ENCODE measurements at regions not wholly inside any gene's neighbourhood (a gene's known extent, or its start where the extent isn't known, plus 50 kb on each side); places are given as distances from the start of the nearest gene placed in this dataset.

GRCh38 chr11:127117231-127117739, 116.7 kb upstream of the KIRREL3 start:
- WGBS, 2 experiments (ENCODE audit: insufficient coverage in 1 of 2, insufficient read length in 1 of 2): 89 to 93% methylated on average over 3 to 4 of the region's 4 CpGs
- no peaks in the 10 kb centered on the region for H3K36me3 Mint-ChIP-seq (ENCODE audit: low read depth)
- TF ChIP-seq CTCF (conservative IDR thresholded peaks at IDR 0.05): no peak

DNA sequence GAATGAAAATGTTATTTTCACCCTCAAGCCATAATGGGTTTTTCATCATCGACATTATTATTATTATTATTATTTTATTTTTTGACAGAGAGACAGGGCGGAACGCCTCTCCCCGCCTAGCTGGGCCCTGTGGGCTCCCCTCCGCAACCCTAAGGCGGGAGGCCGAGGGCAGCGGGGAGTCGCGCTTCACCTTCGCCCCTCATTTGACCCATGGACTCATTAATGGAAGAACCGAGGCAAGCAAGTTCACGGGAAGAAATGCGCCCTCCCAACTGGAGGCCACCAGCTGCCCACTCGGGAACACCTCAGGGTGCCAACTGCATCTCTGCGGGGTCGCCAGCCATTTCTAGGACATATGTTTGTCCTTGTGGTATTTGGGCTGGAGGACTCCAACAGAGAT, 115.3 kb upstream of the KIRREL3 start:
- WGBS, 2 experiments (ENCODE audit: insufficient coverage in 1 of 2, insufficient read length in 1 of 2): 91 to 96% methylated on average over 14 to 16 of the region's 17 CpGs
- H3K4me1 Mint-ChIP-seq: peaks cover 22% of the 10 kb centered on the region
- H3K27me3 Mint-ChIP-seq (ENCODE audit: insufficient read depth): no peaks in the 10 kb centered on the region
- no peak for DNase-seq
- H3K36me3 ChIP-seq (ENCODE audit: control insufficient read depth, insufficient read depth, low read length): no peaks in the 10 kb centered on the region
- no peaks in the 10 kb centered on the region for H3K9me3 ChIP-seq (ENCODE audit: control insufficient read depth, low read length)
- H3K27me3 ChIP-seq (ENCODE audit: control insufficient read depth, insufficient read depth, low read length, poor library complexity, severe bottlenecking): no peaks in the 10 kb centered on the region
- no peak overlapping the region for H3K27ac Mint-ChIP-seq
- no peak overlapping the region for H3K27ac ChIP-seq (ENCODE audit: low read depth, low read length)
- H3K4me1 ChIP-seq (ENCODE audit: control insufficient read depth, insufficient read depth, low read length): peaks cover 15% of the 10 kb centered on the region
- H3K4me3 ChIP-seq (ENCODE audit: low read length): no peak overlapping the region
- no peak for TF ChIP-seq CTCF (conservative IDR thresholded peaks at IDR 0.05)
- H3K9ac ChIP-seq (ENCODE audit: extremely low read depth, low read length, poor library complexity, severe bottlenecking): no peak overlapping the region
- no peak overlapping the region for H3K4me3 Mint-ChIP-seq
- no peaks in the 10 kb centered on the region for H3K36me3 Mint-ChIP-seq (ENCODE audit: low read depth)
- no peaks in the 10 kb centered on the region for H3K9me3 Mint-ChIP-seq

More at GRCh38 chr11:127117231-127117739, 116.7 kb upstream of the KIRREL3 start:
- Mint-ChIP-seq H3K4me3 (no peak overlapping the region), H3K27me3 (ENCODE audit: insufficient read depth) (no peaks in the 10 kb centered on the region), H3K4me1 (peaks cover 15% of the 10 kb centered on the region), H3K9me3 (no peaks in the 10 kb centered on the region), H3K27ac (no peak overlapping the region)
- Histone ChIP-seq H3K27ac (ENCODE audit: low read depth, low read length) (no peak overlapping the region), H3K4me3 (ENCODE audit: low read length) (no peak overlapping the region), H3K27me3 (ENCODE audit: control insufficient read depth, insufficient read depth, low read length, poor library complexity, severe bottlenecking) (no peaks in the 10 kb centered on the region), H3K9ac (ENCODE audit: extremely low read depth, low read length, poor library complexity, severe bottlenecking) (no peak overlapping the region), H3K36me3 (ENCODE audit: control insufficient read depth, insufficient read depth, low read length) (no peaks in the 10 kb centered on the region), H3K9me3 (ENCODE audit: control insufficient read depth, low read length) (no peaks in the 10 kb centered on the region), H3K4me1 (ENCODE audit: control insufficient read depth, insufficient read depth, low read length) (peaks cover 10% of the 10 kb centered on the region)
- no peak for DNase-seq

DNA sequence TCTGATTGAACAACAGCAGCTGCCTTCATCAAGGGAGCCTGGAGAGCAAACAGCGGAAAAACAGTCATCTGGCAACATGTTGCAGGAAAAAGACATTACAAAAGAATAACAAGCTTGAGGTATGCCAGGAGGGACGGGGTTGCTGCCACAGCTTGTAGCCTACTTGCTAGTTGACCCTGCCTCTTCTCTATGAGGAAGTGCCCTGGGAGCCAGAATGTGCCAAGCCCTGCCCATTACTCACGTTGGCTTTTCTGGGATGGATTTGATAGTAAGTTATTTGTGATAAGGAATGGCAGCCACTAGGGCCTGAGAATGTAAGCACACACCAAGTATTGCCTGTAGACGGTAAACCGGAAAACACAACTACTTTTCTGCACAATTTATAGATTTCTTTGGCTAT, 113.5 kb upstream of the KIRREL3 start:
- Histone ChIP-seq H3K4me1 (ENCODE audit: control insufficient read depth, insufficient read depth, low read length) (peaks cover 26% of the 10 kb centered on the region), H3K27me3 (ENCODE audit: control insufficient read depth, insufficient read depth, low read length, poor library complexity, severe bottlenecking) (no peaks in the 10 kb centered on the region), H3K9ac (ENCODE audit: extremely low read depth, low read length, poor library complexity, severe bottlenecking) (no peak overlapping the region), H3K9me3 (ENCODE audit: control insufficient read depth, low read length) (no peaks in the 10 kb centered on the region), H3K36me3 (ENCODE audit: control insufficient read depth, insufficient read depth, low read length) (no peaks in the 10 kb centered on the region), H3K4me3 (ENCODE audit: low read length) (no peak overlapping the region), H3K27ac (ENCODE audit: low read depth, low read length) (no peak overlapping the region)
- no peaks in the 10 kb centered on the region for H3K9me3 Mint-ChIP-seq
- H3K4me3 Mint-ChIP-seq: no peak overlapping the region
- H3K36me3 Mint-ChIP-seq (ENCODE audit: low read depth): no peaks in the 10 kb centered on the region
- no peak overlapping the region for H3K27ac Mint-ChIP-seq
- DNase-seq: no peak
- H3K4me1 Mint-ChIP-seq: peaks cover 38% of the 10 kb centered on the region
- WGBS, 2 experiments (ENCODE audit: insufficient coverage in 1 of 2, insufficient read length in 1 of 2): 83 to 98% methylated on average over 5 of the region's 5 CpGs
- no peaks in the 10 kb centered on the region for H3K27me3 Mint-ChIP-seq (ENCODE audit: insufficient read depth)
- TF ChIP-seq CTCF (conservative IDR thresholded peaks at IDR 0.05): no peak
